HCT116 (cell line): ENCODE measurements at regions not wholly inside any gene's neighbourhood (a gene's known extent, or its start where the extent isn't known, plus 50 kb on each side); places are given as distances from the start of the nearest gene placed in this dataset.

ENCODE experiments used
- ATAC-seq: fragments of 200-7000 bp; cut with Tn5 transposase; 2 replicates; pipeline ENCODE4 v1.9.1; 2020; ENCODE audit warnings: mild to moderate bottlenecking, moderate library complexity
- BruUV-seq: library from RNA; stranded (reverse); fragments of 400-500 nt; replicated peaks from 2 replicates; lab custom pipeline; 2021; lab: Mats Ljungman, UMichigan
- CTCF ChIA-PET: fragments of 300-600 bp; sonication (Branson Sonifier 250); formaldehyde crosslinking; loops from one replicate; lab custom pipeline; 2021; ENCODE audit warnings: antibody characterized with exemption; lab: Charles Lee
- POLR2A ChIA-PET: fragments of 300-600, 350-600 bp; sonication (Branson Sonifier 250); formaldehyde crosslinking; loops from one replicate; lab custom pipeline; 2021; ENCODE audit warnings: antibody characterized with exemption; lab: Charles Lee
- RAD21 ChIA-PET, 2 experiments: fragments of 300-600 bp; sonication (Branson Sonifier 250); formaldehyde crosslinking; loops; one replicate each; lab custom pipeline; 2023; ENCODE audit warnings: low total read pairs in 2 of 2; ENCODE audit not compliant: uncharacterized antibody in 2 of 2, unreplicated experiment in 2 of 2, low non-redundant PET in 1 of 2; lab: Charles Lee
- DNase-seq: peaks from one replicate; pipeline ENCODE4 v3.0.0-alpha.2; 2010; ENCODE audit warnings: low read depth, low spot score
- H2AFZ ChIP-seq: fragments of 200-600 bp; shearing (Covaris generic), sonication (generic); 2 replicates; pipeline ENCODE4 v1.6.1; 2017; ENCODE audit warnings: low read depth, mixed run types, mixed read lengths, antibody characterized with exemption, low read length; ENCODE audit not compliant: poor library complexity, severe bottlenecking
- H3K27ac ChIP-seq: 2 replicates; pipeline ENCODE4 v1.5.1; 2012; ENCODE audit warnings: low read depth, low read length
- H3K27me3 ChIP-seq: fragments of 200-600 bp; sonication (generic); 2 replicates; pipeline ENCODE4 v1.6.1; 2016; ENCODE audit warnings: mixed run types, low read length, mixed read lengths; ENCODE audit not compliant: insufficient read depth
- H3K36me3 ChIP-seq, 2 experiments: fragments of 200-500 bp in 1 of 2; fragments of 200-600 bp in 1 of 2; sonication (Bioruptor generic) in 1 of 2; sonication (generic) in 1 of 2; 2 replicates each; pipeline versions ENCODE4 v1.5.1 to v1.6.1; 2014 to 2016; ENCODE audit warnings: low read length in 2 of 2, inconsistent platforms in 1 of 2, mixed read lengths in 1 of 2, mixed run types in 1 of 2; ENCODE audit not compliant: insufficient read depth in 2 of 2, control insufficient read depth in 1 of 2
- H3K4me1 ChIP-seq, 2 experiments: fragments of 200-600 bp in 1 of 2; sonication (generic) in 1 of 2; 2 replicates each; pipeline versions ENCODE4 v1.5.1 to v1.6.1; 2012 to 2017; ENCODE audit warnings: low read length in 2 of 2, inconsistent platforms in 1 of 2, mild to moderate bottlenecking in 1 of 2, mixed read lengths in 1 of 2, mixed run types in 1 of 2, moderate library complexity in 1 of 2; ENCODE audit not compliant: insufficient read depth in 2 of 2, control insufficient read depth in 1 of 2
- H3K4me2 ChIP-seq: fragments of 200-600 bp; sonication (generic); 2 replicates; pipeline ENCODE4 v1.6.1; 2017; ENCODE audit warnings: mixed run types, low read length, mixed read lengths
- H3K4me3 ChIP-seq, 2 experiments: fragments of 200-600 bp in 1 of 2; sonication (generic) in 1 of 2; replicated peaks in 1 of 2; 2 replicates each; pipeline ENCODE4 v1.5.1; 2011 to 2016; ENCODE audit warnings: low read length in 2 of 2, control low read depth in 1 of 2, low read depth in 1 of 2, mild to moderate bottlenecking in 1 of 2, mixed read lengths in 1 of 2, mixed run types in 1 of 2
- H3K79me2 ChIP-seq: fragments of 200-600 bp; sonication (generic); 2 replicates; pipeline ENCODE4 v1.6.1; 2017; ENCODE audit warnings: mild to moderate bottlenecking, mixed run types, low read length, moderate library complexity, mixed read lengths; ENCODE audit not compliant: insufficient read depth
- H3K9ac ChIP-seq: fragments of 200-600 bp; sonication (generic); 2 replicates; pipeline ENCODE4 v1.6.1; 2016; ENCODE audit warnings: low read length, mixed read lengths
- H3K9me2 ChIP-seq: fragments of 200-600 bp; sonication (generic), shearing (Covaris generic); 2 replicates; pipeline ENCODE4 v1.6.1; 2017; ENCODE audit warnings: mixed run types, mild to moderate bottlenecking, moderate library complexity; ENCODE audit not compliant: insufficient read depth
- H3K9me3 ChIP-seq, 2 experiments: fragments of 200-500 bp in 1 of 2; fragments of 200-600 bp in 1 of 2; sonication (Bioruptor generic) in 1 of 2; sonication (generic) in 1 of 2; 2 replicates each; pipeline ENCODE4 v1.6.1; 2014 to 2017; ENCODE audit warnings: low read length in 2 of 2, mixed read lengths in 2 of 2, inconsistent platforms in 1 of 2, low read depth in 1 of 2, mild to moderate bottlenecking in 1 of 2, mixed run types in 1 of 2, moderate library complexity in 1 of 2; ENCODE audit not compliant: control insufficient read depth in 1 of 2, insufficient read depth in 1 of 2
- H4K20me1 ChIP-seq: fragments of 200-600 bp; sonication (generic), shearing (Covaris generic); 2 replicates; pipeline ENCODE4 v1.6.1; 2017; ENCODE audit warnings: mixed run types, mild to moderate bottlenecking, moderate library complexity; ENCODE audit not compliant: insufficient read depth
- EGR1 ChIP-seq: IDR thresholded peaks from 2 replicates; pipeline ENCODE4 v1.6.1; 2012; ENCODE audit warnings: low read depth
- EZH2 ChIP-seq: fragments of 200-600 bp; sonication (generic); IDR thresholded peaks from 2 replicates; pipeline ENCODE4 v1.6.1; 2017; ENCODE audit warnings: antibody characterized with exemption, mixed run types
- RAD21 ChIP-seq: IDR thresholded peaks from 2 replicates; pipeline ENCODE4 v1.6.1; 2012; ENCODE audit warnings: low read depth, mild to moderate bottlenecking
- SIN3A ChIP-seq: IDR thresholded peaks from 2 replicates; pipeline ENCODE4 v1.6.1; 2012; ENCODE audit warnings: low read depth
- TCF7L2 ChIP-seq: IDR thresholded peaks from 2 replicates; pipeline ENCODE4 v1.7.0; 2011; ENCODE audit warnings: borderline replicate concordance, inconsistent platforms; ENCODE audit not compliant: insufficient read depth, insufficient read length; ENCODE audit errors: extremely low read depth
- intact Hi-C: fragments of 100-400 bp; cut with micrococcal nuclease; formaldehyde crosslinking; loops from 2 replicates; pipeline ENCODE4 v1.10.0; 2022
- TF ChIP-seq, protein P1 (sequence below): IDR thresholded peaks from 2 replicates; pipeline ENCODE4 v1.6.1; 2011; ENCODE audit warnings: mild to moderate bottlenecking, low read length, moderate library complexity; ENCODE audit not compliant: insufficient replicate concordance; ENCODE audit errors: extremely low read depth
- TF ChIP-seq, protein P2 (sequence below): IDR thresholded peaks from 2 replicates; pipeline ENCODE4 v1.6.1; 2012; ENCODE audit warnings: low read depth

DNA sequence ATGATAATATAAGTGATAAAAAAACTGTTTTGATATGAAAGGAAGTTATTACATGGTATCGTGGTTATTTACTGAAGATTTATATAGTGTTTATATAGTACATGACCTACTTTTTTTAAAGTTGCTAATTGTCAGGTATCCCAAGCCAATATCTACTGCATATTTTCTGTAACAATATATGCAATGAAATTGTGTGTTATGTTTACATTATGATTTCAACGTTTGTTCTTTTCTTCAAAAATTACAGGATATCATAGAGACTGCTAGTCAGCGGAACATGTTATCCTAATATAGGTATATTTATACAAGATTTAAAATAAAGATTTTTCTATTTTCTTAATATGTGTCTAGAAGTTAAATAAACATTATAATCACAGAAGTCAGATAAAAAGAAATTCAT lies 167.5 kb upstream of the DPYD start:
- TF ChIP-seq EZH2, result no peak
- TF ChIP-seq, protein P1, sequence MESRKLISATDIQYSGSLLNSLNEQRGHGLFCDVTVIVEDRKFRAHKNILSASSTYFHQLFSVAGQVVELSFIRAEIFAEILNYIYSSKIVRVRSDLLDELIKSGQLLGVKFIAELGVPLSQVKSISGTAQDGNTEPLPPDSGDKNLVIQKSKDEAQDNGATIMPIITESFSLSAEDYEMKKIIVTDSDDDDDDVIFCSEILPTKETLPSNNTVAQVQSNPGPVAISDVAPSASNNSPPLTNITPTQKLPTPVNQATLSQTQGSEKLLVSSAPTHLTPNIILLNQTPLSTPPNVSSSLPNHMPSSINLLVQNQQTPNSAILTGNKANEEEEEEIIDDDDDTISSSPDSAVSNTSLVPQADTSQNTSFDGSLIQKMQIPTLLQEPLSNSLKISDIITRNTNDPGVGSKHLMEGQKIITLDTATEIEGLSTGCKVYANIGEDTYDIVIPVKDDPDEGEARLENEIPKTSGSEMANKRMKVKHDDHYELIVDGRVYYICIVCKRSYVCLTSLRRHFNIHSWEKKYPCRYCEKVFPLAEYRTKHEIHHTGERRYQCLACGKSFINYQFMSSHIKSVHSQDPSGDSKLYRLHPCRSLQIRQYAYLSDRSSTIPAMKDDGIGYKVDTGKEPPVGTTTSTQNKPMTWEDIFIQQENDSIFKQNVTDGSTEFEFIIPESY, result no peak
- TF ChIP-seq SIN3A, result no peak
- TF ChIP-seq, protein P2, sequence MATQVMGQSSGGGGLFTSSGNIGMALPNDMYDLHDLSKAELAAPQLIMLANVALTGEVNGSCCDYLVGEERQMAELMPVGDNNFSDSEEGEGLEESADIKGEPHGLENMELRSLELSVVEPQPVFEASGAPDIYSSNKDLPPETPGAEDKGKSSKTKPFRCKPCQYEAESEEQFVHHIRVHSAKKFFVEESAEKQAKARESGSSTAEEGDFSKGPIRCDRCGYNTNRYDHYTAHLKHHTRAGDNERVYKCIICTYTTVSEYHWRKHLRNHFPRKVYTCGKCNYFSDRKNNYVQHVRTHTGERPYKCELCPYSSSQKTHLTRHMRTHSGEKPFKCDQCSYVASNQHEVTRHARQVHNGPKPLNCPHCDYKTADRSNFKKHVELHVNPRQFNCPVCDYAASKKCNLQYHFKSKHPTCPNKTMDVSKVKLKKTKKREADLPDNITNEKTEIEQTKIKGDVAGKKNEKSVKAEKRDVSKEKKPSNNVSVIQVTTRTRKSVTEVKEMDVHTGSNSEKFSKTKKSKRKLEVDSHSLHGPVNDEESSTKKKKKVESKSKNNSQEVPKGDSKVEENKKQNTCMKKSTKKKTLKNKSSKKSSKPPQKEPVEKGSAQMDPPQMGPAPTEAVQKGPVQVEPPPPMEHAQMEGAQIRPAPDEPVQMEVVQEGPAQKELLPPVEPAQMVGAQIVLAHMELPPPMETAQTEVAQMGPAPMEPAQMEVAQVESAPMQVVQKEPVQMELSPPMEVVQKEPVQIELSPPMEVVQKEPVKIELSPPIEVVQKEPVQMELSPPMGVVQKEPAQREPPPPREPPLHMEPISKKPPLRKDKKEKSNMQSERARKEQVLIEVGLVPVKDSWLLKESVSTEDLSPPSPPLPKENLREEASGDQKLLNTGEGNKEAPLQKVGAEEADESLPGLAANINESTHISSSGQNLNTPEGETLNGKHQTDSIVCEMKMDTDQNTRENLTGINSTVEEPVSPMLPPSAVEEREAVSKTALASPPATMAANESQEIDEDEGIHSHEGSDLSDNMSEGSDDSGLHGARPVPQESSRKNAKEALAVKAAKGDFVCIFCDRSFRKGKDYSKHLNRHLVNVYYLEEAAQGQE, result no peak
- TF ChIP-seq RAD21, result no peak
- TF ChIP-seq EGR1, result no peak
- no peak for TF ChIP-seq TCF7L2
- H3K4me1 ChIP-seq, result peaks cover 16 to 20% of the 10 kb centered on the region in 2 experiments
- H3K9me2 ChIP-seq, result no peaks in the 10 kb centered on the region
- CTCF ChIA-PET, result no interaction called here
- H3K27ac ChIP-seq, result no peak overlapping the region
- BruUV-seq, result no TSS peak
- no peaks in the 10 kb centered on the region for H4K20me1 ChIP-seq
- H3K4me3 ChIP-seq, result no peak overlapping the region
- no peak overlapping the region for H3K4me2 ChIP-seq
- intact Hi-C loops, result no loop called here
- POLR2A ChIA-PET, result no interaction called here
- H3K79me2 ChIP-seq, result no peaks in the 10 kb centered on the region
- H2AFZ ChIP-seq, result no peak overlapping the region
- DNase-seq (no peak), ATAC-seq (no peak)
- H3K9me3 ChIP-seq, result no peaks in the 10 kb centered on the region
- no peaks in the 10 kb centered on the region for H3K27me3 ChIP-seq
- H3K9ac ChIP-seq, result no peak overlapping the region
- H3K36me3 ChIP-seq, result no peaks in the 10 kb centered on the region
- RAD21 ChIA-PET, result no interaction called here
